Kidney (tissue), 13 donors: ENCODE measurements at regions not wholly inside any gene's neighbourhood (a gene's known extent, or its start where the extent isn't known, plus 50 kb on each side); places are given as distances from the start of the nearest gene placed in this dataset.

Experiments
- DNase-seq, 5 donors: peaks; one replicate each; pipeline ENCODE4 v3.0.0-alpha.2; 2013 to 2020
- FAIRE-seq: peaks from 2 replicates; lab custom pipeline; 2012; peaks lifted over from hg19 to GRCh38; lab: Jason Lieb, UNC
- H3K27ac ChIP-seq, 2 donors: one replicate each; pipeline ENCODE4 v1.7.0; 2013; ENCODE audit warnings: low read depth in 2 of 2, low read length in 2 of 2, inconsistent platforms in 1 of 2
- H3K27me3 ChIP-seq: one replicate; pipeline ENCODE4 v1.7.1; 2013; ENCODE audit warnings: low read length, inconsistent platforms; ENCODE audit not compliant: control insufficient read depth, insufficient read depth
- H3K36me3 ChIP-seq, 3 donors: one replicate each; pipeline versions ENCODE4 v1.7.0 to v1.7.1; 2013; ENCODE audit warnings: low read length in 3 of 3, control low read depth in 1 of 3, inconsistent platforms in 1 of 3; ENCODE audit not compliant: insufficient read depth in 3 of 3, control insufficient read depth in 2 of 3
- H3K4me1 ChIP-seq, 3 donors: one replicate each; pipeline versions ENCODE4 v1.7.0 to v1.7.1; 2013; ENCODE audit warnings: low read length in 3 of 3, inconsistent platforms in 1 of 3, low read depth in 1 of 3; ENCODE audit not compliant: control insufficient read depth in 2 of 3, insufficient read depth in 2 of 3
- H3K4me3 ChIP-seq, 3 donors: one replicate each; pipeline versions ENCODE4 v1.7.0 to v1.8.1; 2013; ENCODE audit warnings: low read length in 3 of 3, control low read depth in 1 of 3, inconsistent platforms in 1 of 3
- H3K9ac ChIP-seq, 3 donors: one replicate each; pipeline versions ENCODE4 v1.7.0 to v1.7.1; 2013; ENCODE audit warnings: low read length in 3 of 3, control low read depth in 1 of 3, inconsistent platforms in 1 of 3
- H3K9me3 ChIP-seq, 3 donors: one replicate each; pipeline versions ENCODE4 v1.7.0 to v1.7.1; 2013; ENCODE audit warnings: low read length in 3 of 3, control low read depth in 1 of 3, inconsistent platforms in 1 of 3; ENCODE audit not compliant: control insufficient read depth in 2 of 3, insufficient read depth in 1 of 3
- CTCF ChIP-seq: IDR thresholded peaks from 3 replicates; pipeline ENCODE4 v1.5.1; 2012; ENCODE audit warnings: mild to moderate bottlenecking, moderate library complexity, borderline replicate concordance; ENCODE audit not compliant: insufficient read depth; ENCODE audit errors: extremely low read depth
- intact Hi-C: fragments of 100-400 bp; cut with DNase I; formaldehyde crosslinking; loops from one replicate; pipeline ENCODE4 v1.11.1; 2022
- donor health status: control.
- donor health status: control.
- donor health status: control.
- donor health status: control.
- donor health status: control.
- donor health status: DM: yes; HTN: yes; CAD: no.
- donor health status: Normal renal cell carcinoma (clear cell type).

DNA sequence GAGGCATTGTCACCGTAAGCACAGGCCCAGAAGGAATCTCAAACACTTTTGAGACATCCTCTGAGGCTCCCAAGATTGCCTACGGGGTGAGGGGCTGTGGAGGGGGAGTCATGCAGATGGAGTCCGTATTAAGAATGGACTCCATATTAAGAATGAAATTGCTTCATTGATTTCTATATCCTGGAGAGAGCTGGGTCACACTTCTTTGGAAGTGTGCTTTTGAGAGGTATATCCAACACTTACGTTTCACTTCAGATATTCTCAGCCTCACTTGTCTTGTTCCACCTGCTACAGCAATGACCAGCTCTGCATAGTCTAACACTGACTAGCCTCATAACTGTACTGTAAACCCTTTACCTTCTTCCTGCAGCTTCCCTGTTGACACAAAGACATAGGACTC lies 62.6 kb upstream of the ARHGAP5 start:
- no peak for TF ChIP-seq CTCF
- H3K27me3 ChIP-seq, result no peaks in the 10 kb centered on the region
- no peaks in the 10 kb centered on the region for H3K4me1 ChIP-seq
- no peaks in the 10 kb centered on the region for H3K36me3 ChIP-seq
- intact Hi-C loops, result no loop called here
- H3K4me3 ChIP-seq, result no peak overlapping the region
- no peak overlapping the region for H3K27ac ChIP-seq
- FAIRE-seq, result no peak
- no peak overlapping the region for H3K9ac ChIP-seq
- DNase-seq, result no peak
- no peaks in the 10 kb centered on the region for H3K9me3 ChIP-seq

- intact Hi-C loops, result no loop called here
- no peak for FAIRE-seq
Measured at GRCh38 chr14:32015166-32015565, 61.9 kb upstream of the ARHGAP5 start.

DNA sequence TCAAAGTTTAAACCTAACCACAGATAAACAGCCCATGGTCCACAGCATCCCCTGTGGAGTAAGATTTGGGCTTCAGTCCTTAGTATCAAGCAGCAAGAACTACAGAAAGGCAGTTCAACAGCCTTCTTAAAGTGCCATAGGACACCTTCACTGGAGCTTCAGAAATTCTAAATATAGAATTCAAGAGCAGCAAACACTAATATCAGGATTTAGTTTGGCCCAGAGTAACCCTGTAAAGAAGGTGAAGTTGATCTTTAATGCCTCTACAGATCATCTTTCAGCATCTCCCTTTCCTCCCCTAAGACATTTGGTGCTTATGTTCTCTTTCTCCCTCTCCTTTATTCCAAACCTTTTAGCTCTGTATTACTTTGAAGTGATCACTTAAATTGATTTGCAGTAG lies 59.5 kb upstream of the ARHGAP5 start:
- intact Hi-C loops, result no loop called here
- Histone ChIP-seq H3K4me1 (no peaks in the 10 kb centered on the region), H3K27ac (no peak overlapping the region), H3K27me3 (no peaks in the 10 kb centered on the region), H3K36me3 (no peaks in the 10 kb centered on the region), H3K9me3 (no peaks in the 10 kb centered on the region), H3K4me3 (no peak overlapping the region), H3K9ac (no peak overlapping the region)
- no peak for DNase-seq
- TF ChIP-seq CTCF, result no peak
- FAIRE-seq, result no peak

More at GRCh38 chr14:32015166-32015565, 61.9 kb upstream of the ARHGAP5 start:
- no peak overlapping the region for H3K27ac ChIP-seq
- no peaks in the 10 kb centered on the region for H3K36me3 ChIP-seq
- no peaks in the 10 kb centered on the region for H3K9me3 ChIP-seq
- no peaks in the 10 kb centered on the region for H3K27me3 ChIP-seq
- no peak overlapping the region for H3K4me3 ChIP-seq
- no peak overlapping the region for H3K9ac ChIP-seq
- TF ChIP-seq CTCF, result no peak
- no peak for DNase-seq
- H3K4me1 ChIP-seq, result no peaks in the 10 kb centered on the region

DNA sequence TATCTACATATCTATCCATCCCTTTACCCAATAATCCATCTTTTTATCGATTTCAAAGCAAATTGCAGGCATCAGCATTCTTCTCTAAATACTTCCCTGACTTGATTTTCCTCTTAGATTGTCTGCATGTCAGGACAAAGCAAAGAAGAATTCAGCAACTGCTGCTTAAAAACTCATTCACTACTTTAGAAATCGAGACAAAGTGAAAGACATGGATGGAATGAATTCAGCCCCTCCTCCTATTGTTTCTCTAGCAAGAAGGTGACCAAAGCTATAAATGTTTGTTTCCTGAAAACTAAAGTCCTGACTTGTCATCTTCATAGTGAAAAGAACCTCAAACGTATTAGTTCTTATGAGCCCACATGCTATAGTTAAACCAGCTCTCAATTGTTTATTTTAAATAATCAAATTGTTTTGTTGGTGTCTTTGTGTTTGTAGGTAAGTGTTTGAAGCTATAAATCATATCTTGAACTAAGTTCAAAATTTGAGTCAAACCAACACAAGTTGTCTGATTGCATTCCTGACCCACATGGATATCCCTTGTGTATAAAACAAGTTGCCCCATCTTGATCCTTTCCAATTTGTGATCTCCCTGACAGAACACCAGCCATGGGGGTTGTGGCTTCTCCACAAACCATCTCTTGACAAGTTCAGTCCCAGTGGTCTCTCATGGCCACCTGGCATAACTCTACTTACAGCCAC lies 58.6 kb upstream of the ARHGAP5 start:
- H3K4me3 ChIP-seq, result no peak overlapping the region
- no peaks in the 10 kb centered on the region for H3K4me1 ChIP-seq
- no peaks in the 10 kb centered on the region for H3K27me3 ChIP-seq
- TF ChIP-seq CTCF, result no peak
- no peak overlapping the region for H3K27ac ChIP-seq
- H3K36me3 ChIP-seq, result no peaks in the 10 kb centered on the region
- no peaks in the 10 kb centered on the region for H3K9me3 ChIP-seq
- H3K9ac ChIP-seq, result no peak overlapping the region
- DNase-seq (no peak), FAIRE-seq (no peak)
- intact Hi-C loops, result no loop called here
